Activated T-helper 2 cell treated with anti-CD3 and anti-CD28 coated beads, Interferon-gamma antibody, Interleukin-2, Interleukin-4, amounts not matched to agents 10 μg/mL and 5 μg/mL and 100 μg/mL, durations not matched to agents 14 hours and 24 hours and 36 hours (primary cell): ENCODE measurements at regions not wholly inside any gene's neighbourhood (a gene's known extent, or its start where the extent isn't known, plus 50 kb on each side); places are given as distances from the start of the nearest gene placed in this dataset.

Source experiments
- DNase-seq: peaks from one replicate; pipeline ENCODE4 v3.0.0; 2021; ENCODE audit warnings: low spot score
- H3K27ac Mint-ChIP-seq: one replicate; pipeline ENCODE4 v1.8.0; 2021; ENCODE audit warnings: mixed read lengths
- H3K27me3 Mint-ChIP-seq: one replicate; pipeline ENCODE4 v1.8.0; 2021; ENCODE audit warnings: low read depth, mixed read lengths
- H3K36me3 Mint-ChIP-seq: one replicate; pipeline ENCODE4 v1.8.0; 2021; ENCODE audit warnings: low read depth, mixed read lengths
- H3K4me1 Mint-ChIP-seq: one replicate; pipeline ENCODE4 v1.8.0; 2021; ENCODE audit warnings: low read depth, mixed read lengths
- H3K4me3 Mint-ChIP-seq: one replicate; pipeline ENCODE4 v1.8.0; 2021; ENCODE audit warnings: low read depth, mild to moderate bottlenecking, moderate library complexity, mixed read lengths
- H3K9me3 Mint-ChIP-seq: one replicate; pipeline ENCODE4 v1.8.0; 2021; ENCODE audit warnings: mixed read lengths
- intact Hi-C: fragments of 100-400 bp; cut with micrococcal nuclease; formaldehyde crosslinking; loops from one replicate; pipeline ENCODE4 v1.15.1; 2023

- H3K4me3 Mint-ChIP-seq, result no peak overlapping the region
- no peak for DNase-seq
- peaks cover 4% of the 10 kb centered on the region for H3K27me3 Mint-ChIP-seq
- no peaks in the 10 kb centered on the region for H3K9me3 Mint-ChIP-seq
- no peaks in the 10 kb centered on the region for H3K4me1 Mint-ChIP-seq
- H3K27ac Mint-ChIP-seq, result no peak overlapping the region
- no peaks in the 10 kb centered on the region for H3K36me3 Mint-ChIP-seq
- intact Hi-C loops, result no loop called here
Measured at GRCh38 chr2:23211987-23212583, 172.9 kb upstream of the KLHL29 start.

- H3K27me3 Mint-ChIP-seq, result no peaks in the 10 kb centered on the region
- no peaks in the 10 kb centered on the region for H3K4me1 Mint-ChIP-seq
- no peaks in the 10 kb centered on the region for H3K9me3 Mint-ChIP-seq
- H3K4me3 Mint-ChIP-seq, result no peak overlapping the region
- DNase-seq, result no peak
- intact Hi-C loops, result no loop called here
- H3K27ac Mint-ChIP-seq, result no peak overlapping the region
- no peaks in the 10 kb centered on the region for H3K36me3 Mint-ChIP-seq
Measured at GRCh38 chr2:23213196-23213595, 171.8 kb upstream of the KLHL29 start.

GRCh38 chr2:23215016-23215415, 170.0 kb upstream of the KLHL29 start:
- intact Hi-C loops, result no loop called here
- H3K9me3 Mint-ChIP-seq, result no peaks in the 10 kb centered on the region
- DNase-seq, result no peak
- no peaks in the 10 kb centered on the region for H3K36me3 Mint-ChIP-seq
- no peaks in the 10 kb centered on the region for H3K27me3 Mint-ChIP-seq
- no peaks in the 10 kb centered on the region for H3K4me1 Mint-ChIP-seq
- H3K27ac Mint-ChIP-seq, result no peak overlapping the region
- no peak overlapping the region for H3K4me3 Mint-ChIP-seq

- no peak overlapping the region for H3K27ac Mint-ChIP-seq
- H3K4me3 Mint-ChIP-seq, result no peak overlapping the region
- intact Hi-C loops, result no loop called here
- H3K36me3 Mint-ChIP-seq, result no peaks in the 10 kb centered on the region
- H3K27me3 Mint-ChIP-seq, result no peaks in the 10 kb centered on the region
- no peaks in the 10 kb centered on the region for H3K4me1 Mint-ChIP-seq
- H3K9me3 Mint-ChIP-seq, result no peaks in the 10 kb centered on the region
- no peak for DNase-seq
Measured at GRCh38 chr2:23219666-23220065, 165.3 kb upstream of the KLHL29 start.

DNA sequence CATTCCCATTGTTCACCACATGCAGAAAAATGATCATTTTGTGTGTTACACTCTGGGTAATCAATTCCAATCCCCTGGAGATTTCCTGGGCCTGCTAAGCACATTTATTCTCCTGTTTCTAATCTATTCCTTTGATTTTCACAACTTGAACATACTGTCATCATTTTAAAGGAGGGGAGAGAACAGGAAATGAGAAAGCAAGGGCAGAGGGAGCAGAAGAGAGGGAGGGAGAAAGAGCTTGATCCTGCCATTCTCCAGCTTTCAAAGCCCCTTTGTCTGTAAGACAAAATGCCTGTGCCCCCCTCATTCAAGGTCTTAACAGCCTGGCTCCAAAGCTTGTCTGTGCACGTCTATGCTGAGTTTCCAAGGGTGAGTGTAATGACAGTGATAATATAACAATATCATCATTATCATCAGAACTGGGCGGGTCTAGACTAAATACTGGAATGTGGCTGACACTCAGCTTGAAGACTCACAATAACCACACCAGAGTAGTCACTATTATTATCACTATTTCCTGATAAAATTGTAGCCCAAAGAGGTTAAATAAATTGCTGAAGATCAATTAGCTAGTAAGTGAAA, 164.4 kb upstream of the KLHL29 start:
- no peaks in the 10 kb centered on the region for H3K9me3 Mint-ChIP-seq
- H3K27me3 Mint-ChIP-seq, result no peaks in the 10 kb centered on the region
- H3K4me3 Mint-ChIP-seq, result no peak overlapping the region
- H3K4me1 Mint-ChIP-seq, result no peaks in the 10 kb centered on the region
- H3K36me3 Mint-ChIP-seq, result no peaks in the 10 kb centered on the region
- no peak for DNase-seq
- no peak overlapping the region for H3K27ac Mint-ChIP-seq
- intact Hi-C loops, result no loop called here

GRCh38 chr2:23221236-23221635, 163.7 kb upstream of the KLHL29 start:
- Mint-ChIP-seq H3K9me3 (no peaks in the 10 kb centered on the region), H3K27me3 (no peaks in the 10 kb centered on the region), H3K4me3 (no peak overlapping the region), H3K27ac (no peak overlapping the region), H3K36me3 (no peaks in the 10 kb centered on the region), H3K4me1 (no peaks in the 10 kb centered on the region)
- DNase-seq, result no peak
- intact Hi-C loops, result no loop called here

DNA sequence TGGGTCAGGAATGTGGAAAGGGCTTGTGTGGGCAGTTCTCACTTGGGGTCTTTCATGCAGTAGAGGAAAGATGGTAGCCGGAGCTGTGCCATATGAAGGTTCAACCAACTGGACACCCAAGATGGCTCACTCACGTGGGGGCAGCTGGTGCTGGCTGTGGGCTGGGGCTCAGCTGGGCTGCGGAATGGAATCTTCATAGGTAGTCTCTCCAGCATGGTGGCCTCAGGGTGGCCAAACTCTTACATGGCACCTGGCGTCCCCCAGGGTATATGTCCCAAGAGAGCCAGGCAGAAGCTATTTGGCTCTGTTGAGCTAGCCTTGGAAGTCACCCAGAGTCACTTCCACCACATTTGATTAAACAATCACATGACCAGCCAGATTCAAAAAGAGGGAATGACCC, 163.1 kb upstream of the KLHL29 start:
- Mint-ChIP-seq H3K9me3 (no peaks in the 10 kb centered on the region), H3K4me1 (no peaks in the 10 kb centered on the region), H3K27ac (no peak overlapping the region), H3K27me3 (no peaks in the 10 kb centered on the region), H3K36me3 (no peaks in the 10 kb centered on the region), H3K4me3 (no peak overlapping the region)
- intact Hi-C loops, result no loop called here
- no peak for DNase-seq

DNA sequence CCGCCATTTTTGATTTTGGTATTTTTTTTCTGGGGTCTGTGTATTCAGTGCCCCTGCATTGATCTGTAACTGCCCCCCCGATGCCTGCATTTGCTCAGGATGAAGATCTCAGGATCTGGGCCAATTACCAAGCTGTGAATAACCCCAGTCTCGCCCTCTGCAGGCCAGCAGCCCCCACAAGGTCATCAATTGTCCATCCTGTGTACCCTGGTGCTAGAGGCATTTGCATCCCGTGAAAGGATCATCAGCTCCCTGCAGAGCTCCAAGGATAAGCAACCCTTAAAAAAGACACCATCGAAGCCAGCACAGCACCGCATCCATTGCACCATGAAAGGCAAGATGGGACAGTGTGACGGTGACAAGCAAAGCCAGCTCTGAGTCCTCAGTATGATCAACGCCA, 154.1 kb upstream of the KLHL29 start:
- Mint-ChIP-seq H3K36me3 (no peaks in the 10 kb centered on the region), H3K27ac (no peak overlapping the region), H3K4me1 (no peaks in the 10 kb centered on the region), H3K27me3 (no peaks in the 10 kb centered on the region), H3K9me3 (no peaks in the 10 kb centered on the region), H3K4me3 (no peak overlapping the region)
- no peak for DNase-seq
- intact Hi-C loops, result no loop called here

- no peak for DNase-seq
- Mint-ChIP-seq H3K9me3 (no peaks in the 10 kb centered on the region), H3K4me3 (no peak overlapping the region), H3K27me3 (no peaks in the 10 kb centered on the region), H3K36me3 (no peaks in the 10 kb centered on the region), H3K27ac (no peak overlapping the region), H3K4me1 (no peaks in the 10 kb centered on the region)
- intact Hi-C loops, result no loop called here
Measured at GRCh38 chr2:23231865-23232264, 153.1 kb upstream of the KLHL29 start.

DNA sequence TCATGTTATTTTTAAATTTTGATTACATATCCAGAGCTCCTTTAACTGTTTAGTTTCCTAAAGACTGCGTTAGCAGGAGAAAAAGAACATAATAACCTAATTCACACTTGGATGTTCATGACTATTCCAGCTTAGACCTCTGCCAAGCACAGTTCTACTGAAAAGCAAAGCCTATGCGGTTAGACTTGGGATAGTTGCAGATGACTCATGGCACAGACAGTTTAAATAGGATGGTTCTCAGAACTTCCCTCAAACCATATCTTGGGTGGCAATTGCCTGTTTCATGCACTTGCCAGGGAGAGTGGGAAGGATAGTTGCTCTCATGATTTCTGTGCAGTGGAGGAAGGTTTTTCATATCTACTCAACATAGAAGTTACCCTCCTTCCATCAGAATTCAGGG, 149.7 kb upstream of the KLHL29 start:
- H3K4me1 Mint-ChIP-seq, result no peaks in the 10 kb centered on the region
- no peak overlapping the region for H3K27ac Mint-ChIP-seq
- H3K27me3 Mint-ChIP-seq, result no peaks in the 10 kb centered on the region
- no peaks in the 10 kb centered on the region for H3K9me3 Mint-ChIP-seq
- intact Hi-C loops, result no loop called here
- H3K4me3 Mint-ChIP-seq, result no peak overlapping the region
- no peak for DNase-seq
- no peaks in the 10 kb centered on the region for H3K36me3 Mint-ChIP-seq

DNA sequence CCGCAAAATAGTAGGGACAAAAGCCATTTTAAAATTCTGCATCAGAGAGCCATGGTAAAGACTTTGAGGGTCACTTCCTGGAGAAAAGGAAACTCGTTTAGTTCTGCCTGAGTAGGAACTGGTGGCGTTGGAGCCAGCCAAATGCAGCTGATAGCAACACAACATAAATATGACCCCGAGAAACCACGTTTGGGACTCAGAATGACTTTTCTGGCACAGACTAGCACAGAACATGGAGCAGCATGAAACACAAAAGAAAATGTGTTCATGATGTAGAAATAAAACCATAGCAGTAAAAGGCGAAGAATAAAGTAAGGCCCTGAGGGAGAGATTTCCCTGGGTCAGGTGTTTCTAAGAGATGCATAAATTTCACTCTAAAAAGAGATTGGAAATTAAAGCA, 149.2 kb upstream of the KLHL29 start:
- no peaks in the 10 kb centered on the region for H3K36me3 Mint-ChIP-seq
- no peak overlapping the region for H3K27ac Mint-ChIP-seq
- no peaks in the 10 kb centered on the region for H3K27me3 Mint-ChIP-seq
- H3K4me1 Mint-ChIP-seq, result no peaks in the 10 kb centered on the region
- no peak overlapping the region for H3K4me3 Mint-ChIP-seq
- H3K9me3 Mint-ChIP-seq, result no peaks in the 10 kb centered on the region
- no peak for DNase-seq
- intact Hi-C loops, result no loop called here

- H3K27ac Mint-ChIP-seq, result no peak overlapping the region
- H3K36me3 Mint-ChIP-seq, result no peaks in the 10 kb centered on the region
- no peak for DNase-seq
- H3K9me3 Mint-ChIP-seq, result no peaks in the 10 kb centered on the region
- H3K27me3 Mint-ChIP-seq, result no peaks in the 10 kb centered on the region
- no peak overlapping the region for H3K4me3 Mint-ChIP-seq
- no peaks in the 10 kb centered on the region for H3K4me1 Mint-ChIP-seq
- intact Hi-C loops, result no loop called here
Measured at GRCh38 chr2:23237147-23237546, 147.8 kb upstream of the KLHL29 start.

- H3K27ac Mint-ChIP-seq, result no peak overlapping the region
Measured at GRCh38 chr2:23238011-23238657, 146.8 kb upstream of the KLHL29 start.

More at GRCh38 chr2:23238011-23238657, 146.8 kb upstream of the KLHL29 start:
- DNase-seq, result no peak
- intact Hi-C loops, result no loop called here
- no peaks in the 10 kb centered on the region for H3K36me3 Mint-ChIP-seq
- H3K27me3 Mint-ChIP-seq, result no peaks in the 10 kb centered on the region
- no peak overlapping the region for H3K4me3 Mint-ChIP-seq
- no peaks in the 10 kb centered on the region for H3K4me1 Mint-ChIP-seq
- H3K9me3 Mint-ChIP-seq, result no peaks in the 10 kb centered on the region
